Left renal pelvis (tissue), 4 donors: ENCODE measurements at regions not wholly inside any gene's neighbourhood (a gene's known extent, or its start where the extent isn't known, plus 50 kb on each side); places are given as distances from the start of the nearest gene placed in this dataset.

ENCODE experiments used
- DNase-seq, 4 donors: peaks; one replicate each; pipeline ENCODE4 v3.0.0-alpha.2; 2013; ENCODE audit warnings: low read depth in 4 of 4, low spot score in 3 of 4

GRCh38 chr5:167458412-167458811 lies 833.0 kb upstream of the WWC1 start:
- no peak for DNase-seq

GRCh38 chr5:167460449-167461020 lies 830.9 kb upstream of the WWC1 start:
- no peak for DNase-seq

- DNase-seq: no peak
Observed at GRCh38 chr5:167463939-167464338, 827.5 kb upstream of the WWC1 start.

- no peak for DNase-seq
Observed at GRCh38 chr5:167466992-167467391, 824.5 kb upstream of the WWC1 start.

GRCh38 chr5:167472566-167473108 lies 818.8 kb upstream of the WWC1 start:
- DNase-seq: no peak

- DNase-seq: peak in 1 of 4 donors; percentile 3
Observed at GRCh38 chr5:167478188-167478587, 813.3 kb upstream of the WWC1 start.

GRCh38 chr5:167479779-167480178 lies 811.7 kb upstream of the WWC1 start:
- no peak for DNase-seq

- DNase-seq: no peak
Observed at GRCh38 chr5:167481345-167481744, 810.1 kb upstream of the WWC1 start.

GRCh38 chr5:167482555-167482954 lies 808.9 kb upstream of the WWC1 start:
- no peak for DNase-seq

GRCh38 chr5:167485061-167485774 lies 806.2 kb upstream of the WWC1 start:
- DNase-seq: no peak

GRCh38 chr5:167488371-167488770 lies 803.1 kb upstream of the WWC1 start:
- DNase-seq: no peak

- no peak for DNase-seq
Observed at GRCh38 chr5:167489202-167489601, 802.2 kb upstream of the WWC1 start.

GRCh38 chr5:167503926-167504720 lies 787.3 kb upstream of the WWC1 start:
- no peak for DNase-seq

- DNase-seq: no peak
Observed at GRCh38 chr5:167507463-167508233, 783.8 kb upstream of the WWC1 start.

GRCh38 chr5:167509076-167509475 lies 782.4 kb upstream of the WWC1 start:
- DNase-seq: no peak

GRCh38 chr5:167511276-167511675 lies 780.2 kb upstream of the WWC1 start:
- DNase-seq: no peak

- DNase-seq: no peak
Observed at GRCh38 chr5:167512111-167512510, 779.3 kb upstream of the WWC1 start.

GRCh38 chr5:167513381-167513780 lies 778.1 kb upstream of the WWC1 start:
- DNase-seq: no peak

- DNase-seq: no peak
Observed at GRCh38 chr5:167514461-167514860, 777.0 kb upstream of the WWC1 start.

- no peak for DNase-seq
Observed at GRCh38 chr5:167525004-167525403, 766.4 kb upstream of the WWC1 start.

- DNase-seq: no peak
Observed at GRCh38 chr5:167528651-167529050, 762.8 kb upstream of the WWC1 start.
